ENCODE measurements at regions not wholly inside any gene's neighbourhood (a gene's known extent, or its start where the extent isn't known, plus 50 kb on each side); places are given as distances from the start of the nearest gene placed in this dataset.
"Not testable (repeated sequence)": the region's sequence is repeated elsewhere in the genome, so short reads cannot be mapped to it uniquely, and the experiment has no call there.

DNA sequence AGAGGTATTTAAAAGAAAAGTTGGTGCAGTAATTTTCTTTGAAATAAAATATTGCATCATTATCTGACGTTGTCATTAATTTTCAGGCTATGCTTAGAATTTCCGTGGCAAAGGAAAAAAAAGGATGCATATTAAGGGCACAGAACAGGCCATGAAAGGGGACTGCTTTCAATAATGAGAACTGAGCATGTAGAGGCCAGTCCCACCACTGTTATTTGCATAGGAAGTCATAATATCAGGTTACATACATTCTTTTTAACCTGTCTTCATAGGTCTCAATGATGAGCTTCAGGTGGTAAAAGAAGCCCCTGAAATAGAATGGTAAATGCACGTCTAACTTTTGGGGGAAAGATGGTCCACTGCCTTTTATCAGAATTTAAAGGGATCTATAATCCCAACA lies 272.1 kb upstream of the ALCAM start:
- no peak for DNase-seq (ENCODE audit: low read depth in 2 of 2)

DNA sequence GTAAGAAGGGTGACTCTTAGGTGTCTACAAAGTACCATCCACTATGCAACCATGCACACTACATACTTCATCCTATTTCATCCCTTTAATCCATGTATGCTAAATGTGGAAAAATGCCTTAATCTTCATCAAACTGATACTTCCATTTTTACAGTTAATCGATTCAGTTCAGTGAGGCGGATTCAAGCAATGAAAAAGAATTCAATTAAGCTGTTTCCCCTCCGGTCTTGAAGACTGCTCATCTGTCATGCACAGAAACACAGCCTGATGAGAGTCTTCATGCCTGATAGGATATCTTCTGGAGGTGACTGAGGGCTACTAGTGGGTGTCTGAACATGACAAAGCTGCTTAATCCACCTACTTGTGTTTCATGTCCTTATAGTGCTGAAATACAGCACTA lies 270.6 kb upstream of the ALCAM start:
- DNase-seq (ENCODE audit: low read depth in 2 of 2), result no peak

DNA sequence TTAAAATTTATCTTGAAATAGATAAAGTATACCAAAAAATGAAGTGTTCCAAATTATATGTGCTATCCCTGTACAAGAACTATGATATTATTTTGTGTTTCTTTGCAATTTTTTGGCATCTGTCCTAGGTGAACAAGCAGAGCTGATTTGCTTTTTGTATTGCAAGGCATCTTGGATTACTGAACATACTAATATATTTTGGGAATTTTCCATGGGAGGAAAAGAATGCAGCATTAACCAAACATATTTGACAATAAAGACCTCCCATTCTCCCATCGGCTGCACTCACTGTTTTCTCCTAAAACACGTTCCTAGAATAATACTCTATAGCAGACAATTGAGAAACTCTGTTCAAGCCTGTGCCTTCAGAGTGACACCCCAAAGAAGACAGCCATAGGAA lies 265.1 kb upstream of the ALCAM start:
- no peak for DNase-seq (ENCODE audit: low read depth in 2 of 2)

DNA sequence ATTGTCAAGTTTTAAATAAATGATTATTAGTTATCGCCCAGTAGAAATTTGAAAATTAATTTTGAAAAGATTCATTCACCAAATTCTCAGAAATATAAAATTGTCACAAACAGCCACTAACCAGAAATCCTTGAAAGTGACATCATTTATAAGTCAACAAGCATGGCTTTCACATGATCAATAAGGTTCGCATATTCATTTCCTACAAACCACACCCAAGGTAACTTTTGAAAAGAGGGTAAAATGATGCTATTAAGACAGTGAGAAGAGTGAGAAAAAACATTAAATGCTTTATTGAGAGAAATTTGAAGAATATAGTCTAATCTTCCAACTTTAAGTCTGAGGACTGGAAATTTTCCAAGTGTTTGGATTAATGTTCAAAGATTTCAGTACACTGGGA lies 263.6 kb upstream of the ALCAM start:
- DNase-seq (ENCODE audit: low read depth in 2 of 2), result no peak

DNA sequence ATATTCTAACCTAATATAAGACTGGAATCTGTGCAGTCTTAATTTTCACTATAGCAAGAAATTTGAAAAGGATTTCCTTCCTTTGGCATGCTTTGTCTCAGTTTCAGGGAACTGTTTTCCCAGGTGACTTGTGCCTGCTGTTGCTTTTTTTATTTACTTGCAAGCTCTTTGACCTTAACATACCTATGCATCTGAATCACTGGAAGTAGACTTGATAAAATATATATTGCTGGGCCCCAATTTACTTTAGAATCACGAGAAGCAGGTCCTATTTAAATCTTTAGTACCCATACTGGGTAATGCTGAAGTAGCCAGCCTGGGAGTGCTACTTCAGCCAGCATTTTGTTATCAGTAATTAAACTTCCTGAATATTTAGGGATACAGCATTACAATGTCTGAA lies 257.9 kb upstream of the ALCAM start:
- no peak for DNase-seq (ENCODE audit: low read depth in 2 of 2)

DNA sequence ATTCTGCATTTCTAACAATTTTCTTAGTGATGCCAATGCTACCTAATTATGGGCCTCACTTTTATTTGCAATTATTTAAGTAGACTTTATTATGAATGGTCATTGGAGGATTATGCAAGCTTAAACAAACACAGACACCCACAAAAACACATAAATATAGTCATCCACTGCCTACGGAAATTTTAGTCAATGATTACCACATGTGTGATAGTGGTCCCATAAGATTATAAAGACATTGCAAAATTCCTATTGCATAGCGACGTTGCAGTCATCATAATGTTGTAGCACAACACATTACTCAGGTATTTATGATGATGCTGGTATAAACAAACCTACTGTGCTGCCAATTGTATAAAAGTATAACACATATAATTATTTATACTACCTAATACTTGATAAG lies 247.8 kb upstream of the ALCAM start:
- DNase-seq (ENCODE audit: low read depth in 2 of 2), result no peak

DNA sequence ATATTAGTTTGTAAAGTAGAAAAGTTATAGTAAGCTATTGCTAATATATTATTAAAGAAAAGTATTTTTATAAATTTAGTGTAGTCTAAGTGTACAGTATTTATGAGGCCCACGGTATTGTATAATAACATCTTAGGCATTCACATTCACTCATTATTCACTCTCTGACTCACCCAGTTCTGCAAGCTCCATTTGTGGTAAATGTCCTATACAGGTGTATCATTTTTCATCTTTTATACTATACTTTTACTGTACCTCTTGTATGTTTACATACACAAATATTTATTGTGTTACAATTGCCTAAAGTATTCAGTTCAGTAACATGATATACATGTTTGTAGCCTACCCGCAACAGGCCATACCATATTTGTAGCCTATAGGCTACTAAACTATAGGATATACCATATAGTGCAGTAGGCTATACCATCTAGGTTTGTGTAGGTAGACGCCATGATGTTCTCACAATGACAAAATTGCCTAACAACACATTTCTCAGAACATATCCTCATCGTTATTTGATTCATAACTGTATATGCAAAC lies 246.8 kb upstream of the ALCAM start:
- no peak for DNase-seq (ENCODE audit: low read depth in 2 of 2)

DNA sequence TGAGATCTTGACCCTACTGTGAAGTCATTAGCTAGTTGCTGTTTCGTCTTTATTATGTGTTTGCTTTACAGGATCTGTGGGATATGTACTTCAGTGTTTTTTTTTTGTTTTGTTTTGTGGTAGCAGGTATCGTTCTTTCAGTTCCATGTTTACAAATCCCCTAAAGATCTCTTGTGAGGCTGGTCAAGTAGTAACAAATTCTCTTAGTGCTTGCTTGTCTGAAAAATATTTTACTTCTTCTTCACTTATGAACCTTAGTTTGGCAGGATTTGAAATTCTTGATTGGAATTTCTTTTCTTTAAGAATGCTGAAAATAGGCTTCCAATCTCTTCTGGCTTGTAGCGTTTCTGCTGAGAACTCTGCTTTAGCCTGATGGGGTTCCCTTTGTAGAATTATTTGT lies 235.8 kb upstream of the ALCAM start:
- no peak for DNase-seq (ENCODE audit: low read depth in 2 of 2)

DNA sequence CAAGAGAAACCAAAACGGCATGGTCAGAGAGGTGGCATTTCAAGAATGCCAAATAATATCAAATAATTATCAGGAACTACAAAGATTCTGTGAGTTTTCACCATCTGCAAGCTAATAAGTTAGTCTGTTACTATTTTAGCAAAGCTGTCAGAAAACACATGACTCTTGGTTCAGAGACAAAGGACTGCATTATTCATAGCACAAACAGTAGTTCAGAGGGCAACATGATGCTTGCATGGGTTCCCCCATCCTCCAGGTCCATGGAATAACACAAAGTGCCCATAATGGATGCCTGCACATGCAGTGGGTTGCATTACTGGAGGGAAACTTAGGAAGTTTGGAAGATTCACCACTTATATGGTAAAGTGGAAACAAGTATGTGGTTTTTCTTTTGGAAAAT lies 228.8 kb upstream of the ALCAM start:
- DNase-seq (ENCODE audit: low read depth in 2 of 2), result no peak

DNA sequence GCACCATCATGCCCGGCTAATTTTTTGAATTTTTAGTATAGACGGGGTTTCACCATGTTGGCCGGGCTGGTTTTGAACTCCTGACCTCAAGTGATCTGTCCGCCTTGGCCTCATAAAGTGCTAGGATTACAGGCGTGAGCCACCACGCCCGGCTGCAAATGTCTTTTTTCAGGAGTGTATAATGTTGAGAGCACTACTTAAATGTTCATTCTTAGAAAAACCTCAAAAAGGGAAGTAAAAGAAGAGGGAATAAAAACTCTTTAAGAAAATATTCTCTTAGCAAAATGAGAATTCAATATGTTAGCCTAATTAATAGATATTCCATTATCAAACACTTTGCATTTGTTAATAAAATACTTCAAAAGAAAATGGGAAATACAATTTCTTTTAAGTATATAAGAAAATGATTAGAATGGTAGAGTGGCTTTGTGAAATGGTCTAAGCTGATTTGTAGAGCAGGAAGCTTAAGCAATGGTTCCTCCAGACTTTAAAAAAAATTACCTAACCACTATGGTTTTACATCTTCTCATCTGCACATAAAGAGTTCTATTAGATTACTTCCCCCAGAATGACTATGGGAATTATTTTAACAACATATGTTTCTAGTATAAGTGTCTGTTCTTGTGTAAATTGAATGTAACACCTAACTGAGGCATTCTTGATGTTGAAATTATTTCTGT lies 226.7 kb upstream of the ALCAM start:
- DNase-seq (ENCODE audit: low read depth in 2 of 2), result no peak

DNA sequence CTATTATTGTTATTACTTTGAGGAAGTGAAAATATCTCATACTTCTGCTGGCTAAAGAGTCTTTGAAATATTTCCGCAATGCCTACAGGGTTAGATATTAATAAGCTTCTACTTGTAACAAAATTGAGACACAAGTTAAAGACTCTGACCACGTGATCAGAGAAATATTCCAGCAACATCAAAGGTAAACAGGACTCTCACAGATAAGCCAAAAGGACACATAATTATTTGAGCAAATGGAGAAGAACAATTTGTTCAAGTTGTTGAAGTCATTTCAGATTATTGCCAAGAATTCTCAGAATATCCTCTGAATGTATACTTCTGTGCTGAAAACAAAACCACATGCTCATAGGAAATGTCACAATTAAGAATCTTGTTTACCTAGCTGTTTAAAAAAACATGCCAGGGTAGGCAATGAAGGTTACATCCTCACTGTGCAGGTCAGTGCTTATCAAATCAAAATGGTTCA lies 225.8 kb upstream of the ALCAM start:
- no peak for DNase-seq (ENCODE audit: low read depth in 2 of 2)

DNA sequence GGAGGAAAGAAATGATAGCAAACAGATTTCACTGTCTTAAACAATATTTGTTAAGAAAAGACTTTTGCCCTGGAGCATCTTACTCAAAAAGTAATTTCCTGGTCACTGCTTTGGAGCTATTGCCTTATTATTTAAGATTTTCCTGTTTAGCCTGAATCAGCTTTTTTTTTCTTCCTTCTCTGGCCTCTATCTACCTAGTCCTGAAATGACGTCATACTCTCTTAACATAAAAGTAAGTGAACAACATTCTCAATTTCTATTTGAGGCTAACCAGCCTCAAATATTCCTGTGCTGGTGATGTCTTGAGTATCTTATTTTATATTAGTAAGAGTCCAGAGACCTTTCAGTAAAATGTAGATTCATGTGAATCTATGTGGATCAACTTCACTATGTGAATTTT lies 221.9 kb upstream of the ALCAM start:
- no peak for DNase-seq (ENCODE audit: low read depth in 2 of 2)

DNA sequence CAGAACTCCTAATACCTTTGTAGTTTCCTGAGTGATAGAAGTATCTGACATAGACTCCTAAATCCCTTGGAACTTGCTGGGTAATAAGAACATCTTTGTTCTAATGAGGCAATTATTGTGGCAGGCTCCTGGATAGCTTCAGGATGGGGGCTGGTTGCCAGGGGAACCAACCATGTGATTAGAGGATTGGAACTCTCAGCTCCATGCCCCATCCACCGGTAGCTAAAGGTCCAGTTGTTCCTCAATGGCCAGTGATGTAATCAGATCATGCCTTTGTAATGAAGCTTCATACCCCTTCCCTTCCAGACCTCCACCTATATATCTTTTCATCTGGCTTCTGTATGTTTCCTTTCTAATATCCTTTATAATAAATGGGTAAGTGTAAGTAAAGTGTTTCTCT lies 221.2 kb upstream of the ALCAM start:
- DNase-seq (ENCODE audit: low read depth in 2 of 2), result no peak

DNA sequence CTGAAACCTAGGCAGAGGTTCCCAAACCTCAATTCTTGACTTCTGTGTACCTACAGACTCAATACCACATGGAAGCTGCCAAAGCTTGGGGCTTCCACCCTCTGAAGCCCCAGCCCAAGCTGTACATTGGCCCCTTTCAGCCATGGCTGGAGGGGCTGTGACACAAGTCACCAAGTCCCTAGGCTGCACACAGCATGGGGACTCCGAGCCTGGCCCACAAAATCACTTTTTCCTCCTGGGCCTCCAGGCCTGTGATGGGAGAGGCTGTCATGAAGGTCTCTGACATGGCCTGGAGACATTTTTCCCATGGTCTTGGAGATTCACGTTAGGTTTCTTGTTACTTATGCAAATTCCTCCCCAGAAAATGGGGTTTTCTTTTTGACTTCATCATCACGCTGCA lies 217.5 kb upstream of the ALCAM start:
- DNase-seq (ENCODE audit: low read depth in 2 of 2), result not testable (repeated sequence)

DNA sequence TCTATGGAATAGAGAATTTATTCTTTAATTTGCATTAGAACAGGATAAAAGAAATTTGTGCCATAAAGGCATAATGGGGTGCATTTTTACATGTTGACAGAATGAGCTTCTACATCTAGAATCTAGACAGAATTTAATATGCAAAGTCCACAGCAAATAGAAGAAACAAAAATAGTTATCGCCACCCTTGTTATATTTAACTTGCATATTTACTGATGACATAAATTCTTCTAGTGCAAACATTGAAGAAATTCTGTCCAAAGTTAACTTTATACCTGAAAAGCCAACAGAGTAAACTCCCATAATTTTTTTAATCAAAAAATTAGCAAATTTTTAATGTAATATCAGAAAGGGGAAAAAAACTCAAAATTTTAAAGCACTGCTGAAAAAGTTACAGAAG lies 213.7 kb upstream of the ALCAM start:
- no peak for DNase-seq (ENCODE audit: low read depth in 2 of 2)

DNA sequence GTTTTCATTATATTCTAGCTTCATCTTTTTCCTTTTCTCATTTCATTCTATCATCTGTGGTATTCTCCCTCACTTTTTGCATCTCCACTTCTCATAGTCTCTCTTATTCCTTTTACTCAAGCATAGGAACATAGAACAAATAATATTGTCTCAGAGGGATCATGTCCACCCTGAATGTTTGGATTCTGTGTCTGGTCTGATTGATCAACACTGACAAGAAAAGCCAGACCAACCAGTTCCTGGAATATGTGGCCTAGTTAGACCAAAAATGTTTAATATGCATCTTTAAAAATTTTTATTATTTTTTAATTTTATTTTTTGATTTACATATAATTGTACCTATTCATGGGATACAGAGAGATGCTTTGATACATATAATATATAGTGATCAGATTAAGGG lies 212.0 kb upstream of the ALCAM start:
- no peak for DNase-seq (ENCODE audit: low read depth in 2 of 2)

DNA sequence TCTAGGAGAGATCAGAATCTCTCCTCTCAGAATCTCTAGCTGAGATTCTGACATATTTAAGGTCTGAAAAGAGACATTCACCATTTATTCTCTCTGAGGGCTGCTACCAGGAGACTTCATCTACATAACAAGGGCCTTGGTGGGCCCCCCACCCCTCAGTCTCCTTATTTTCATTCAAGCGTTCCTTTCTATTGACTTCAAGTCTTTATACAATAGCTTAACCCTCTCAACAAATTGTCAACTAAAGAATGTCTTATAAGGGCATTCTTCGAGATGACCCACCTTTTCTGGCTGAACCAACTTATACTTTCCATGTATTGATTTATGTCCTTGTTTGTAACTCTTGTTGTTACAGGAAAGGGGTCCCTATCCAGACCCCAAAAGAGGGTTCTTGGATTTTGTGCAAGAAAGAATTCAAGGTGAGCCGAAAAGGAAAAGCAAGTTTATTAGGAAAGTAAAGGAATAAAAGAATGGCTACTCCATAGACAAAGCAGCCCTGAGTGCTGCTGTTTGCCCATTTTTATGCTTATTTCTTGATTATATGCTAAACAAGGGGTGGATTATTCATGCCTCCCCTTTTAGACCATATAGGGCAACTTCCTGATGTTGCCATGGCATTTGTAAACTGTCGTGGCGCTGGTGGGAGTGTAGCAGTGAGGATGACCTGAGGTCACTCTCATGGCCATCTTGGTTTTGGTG lies 209.5 kb upstream of the ALCAM start:
- no peak for DNase-seq (ENCODE audit: low read depth in 2 of 2)

DNA sequence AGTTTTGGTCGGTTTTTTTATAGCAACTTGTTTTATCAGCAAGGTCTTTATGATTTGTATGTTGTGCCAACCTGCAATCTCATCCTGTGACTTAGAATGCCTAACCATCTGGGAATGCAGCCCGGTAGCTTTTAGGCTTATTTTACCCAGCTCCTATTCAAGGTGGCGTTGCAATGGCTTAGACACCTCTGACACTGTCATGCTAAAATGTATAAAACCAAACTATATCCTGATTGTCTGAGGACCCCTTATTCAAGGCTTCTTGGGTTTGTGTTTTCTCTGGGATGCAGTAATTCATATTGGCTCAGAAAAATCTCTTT lies 209.0 kb upstream of the ALCAM start:
- DNase-seq (ENCODE audit: low read depth in 2 of 2), result no peak

DNA sequence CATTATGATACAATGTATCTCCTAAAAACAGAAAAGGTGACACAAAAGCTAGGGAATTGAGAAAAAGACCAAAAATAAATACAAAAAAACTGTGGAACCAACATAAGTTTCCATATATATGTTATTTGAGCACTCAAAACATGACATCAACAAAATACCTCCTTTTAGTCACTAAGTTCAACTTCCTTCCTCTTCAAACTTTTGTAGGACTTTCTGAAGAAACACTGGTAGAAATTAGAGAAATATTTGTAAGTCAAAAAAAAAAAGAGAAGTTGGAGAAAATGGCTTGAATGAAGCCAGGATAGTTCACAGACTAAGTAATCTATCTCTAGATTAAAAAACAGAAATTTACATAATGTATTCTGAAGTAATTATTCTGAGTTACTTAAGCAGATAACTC lies 208.4 kb upstream of the ALCAM start:
- no peak for DNase-seq (ENCODE audit: low read depth in 2 of 2)

DNA sequence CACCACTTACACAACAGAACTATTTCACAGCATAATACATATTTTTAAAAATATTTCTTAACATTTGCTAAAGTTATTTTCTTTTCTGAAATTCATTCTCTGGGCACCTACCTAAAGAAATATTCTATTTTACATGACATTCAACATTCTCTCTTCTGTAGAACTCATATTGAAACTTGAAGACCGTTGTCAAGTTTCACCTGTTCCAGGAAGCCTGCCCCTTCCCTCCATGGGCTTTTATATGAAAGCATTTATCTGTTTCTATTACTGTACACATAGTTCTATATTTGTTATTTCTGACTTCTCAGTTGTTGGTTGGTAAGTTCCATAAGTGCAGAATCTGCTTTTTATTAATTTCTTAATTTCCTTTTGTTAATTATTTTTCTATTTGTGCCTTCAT lies 204.3 kb upstream of the ALCAM start:
- no peak for DNase-seq (ENCODE audit: low read depth in 2 of 2)

DNA sequence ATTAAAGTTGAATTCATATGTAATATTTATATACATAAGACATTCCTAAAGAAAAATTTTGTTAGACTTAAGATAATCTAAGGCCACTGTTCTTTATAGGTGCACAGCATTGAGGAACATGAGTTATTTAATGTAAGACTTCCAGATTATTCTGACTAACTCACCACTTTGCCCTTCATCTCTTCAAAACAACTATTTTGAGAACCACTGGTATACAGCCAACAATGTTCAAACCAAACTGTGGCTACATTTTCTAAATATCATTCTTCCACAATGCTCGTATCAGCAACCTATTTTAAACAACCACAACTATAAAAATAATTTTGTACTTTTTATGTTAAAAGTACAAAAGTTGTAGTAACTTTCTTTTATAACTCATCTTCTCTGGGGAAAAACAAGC lies 199.8 kb upstream of the ALCAM start:
- no peak for DNase-seq (ENCODE audit: low read depth in 2 of 2)

DNA sequence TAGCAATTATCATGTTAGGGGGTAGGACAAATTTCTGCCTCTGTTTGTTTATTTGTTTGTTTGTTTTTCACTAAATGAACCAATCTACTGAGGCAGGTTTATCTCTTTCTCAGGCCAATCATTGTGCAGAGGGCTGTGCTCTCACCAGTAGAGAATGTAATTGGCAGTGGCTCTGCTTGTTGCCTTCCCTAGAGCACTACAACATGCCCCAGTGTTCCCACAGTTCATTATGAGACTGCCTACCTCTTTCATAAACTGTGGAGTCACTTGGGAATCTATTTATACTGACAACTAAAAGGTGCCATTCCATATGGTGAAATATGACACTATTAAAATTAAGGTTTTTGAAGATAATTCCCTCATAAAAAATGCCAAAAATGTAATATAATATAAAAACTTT lies 196.3 kb upstream of the ALCAM start:
- DNase-seq (ENCODE audit: low read depth in 2 of 2), result no peak

DNA sequence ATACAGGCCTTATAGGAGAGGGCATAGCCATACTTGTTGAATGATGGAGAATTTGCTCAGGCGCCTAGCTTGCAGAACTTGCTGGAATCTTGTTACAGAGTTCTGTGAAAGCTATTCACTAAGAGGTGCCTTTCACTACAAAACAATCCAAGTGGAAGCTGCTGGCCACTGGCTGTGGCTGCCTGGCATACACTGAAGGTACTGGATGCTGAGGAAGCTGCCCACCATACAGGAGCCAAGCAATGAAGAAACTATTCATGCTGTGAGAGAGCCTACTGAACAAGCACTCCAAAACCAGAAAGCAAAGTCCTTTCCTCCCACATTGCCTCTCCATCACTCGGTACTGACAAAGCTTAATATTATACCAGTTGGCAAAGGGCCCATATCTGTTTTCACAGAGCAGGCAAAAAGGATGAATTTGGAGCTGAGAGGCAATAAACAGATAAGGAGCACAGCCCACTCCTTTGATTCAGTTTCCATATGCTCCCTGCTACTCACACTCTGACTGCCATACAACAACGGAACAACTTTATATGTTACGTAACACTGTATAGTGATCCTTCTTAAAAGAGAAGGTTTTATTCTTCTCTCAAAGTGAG lies 192.6 kb upstream of the ALCAM start:
- no peak for DNase-seq (ENCODE audit: low read depth in 2 of 2)
